ENCODE measurements at regions not wholly inside any gene's neighbourhood (a gene's known extent, or its start where the extent isn't known, plus 50 kb on each side); places are given as distances from the start of the nearest gene placed in this dataset.

DNA sequence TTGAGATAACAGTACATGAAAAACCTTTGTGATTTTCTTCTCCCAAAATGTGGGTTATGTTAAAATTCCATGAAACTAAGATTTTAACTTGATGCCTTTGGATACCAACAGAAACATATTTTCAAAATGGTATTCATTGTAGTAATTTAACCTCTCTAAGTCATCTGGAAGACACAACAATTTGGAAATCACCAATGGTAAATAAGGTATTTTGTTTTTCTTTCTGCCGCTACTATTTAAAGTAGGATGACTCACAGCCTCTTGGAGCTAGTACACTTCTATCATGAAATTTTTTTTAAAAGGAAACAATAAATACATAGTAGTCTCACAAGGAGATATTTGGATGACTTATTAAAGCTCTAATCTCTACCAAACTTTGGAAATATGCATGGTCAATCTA lies 291.6 kb upstream of the VEPH1 start:
- no peak for DNase-seq

DNA sequence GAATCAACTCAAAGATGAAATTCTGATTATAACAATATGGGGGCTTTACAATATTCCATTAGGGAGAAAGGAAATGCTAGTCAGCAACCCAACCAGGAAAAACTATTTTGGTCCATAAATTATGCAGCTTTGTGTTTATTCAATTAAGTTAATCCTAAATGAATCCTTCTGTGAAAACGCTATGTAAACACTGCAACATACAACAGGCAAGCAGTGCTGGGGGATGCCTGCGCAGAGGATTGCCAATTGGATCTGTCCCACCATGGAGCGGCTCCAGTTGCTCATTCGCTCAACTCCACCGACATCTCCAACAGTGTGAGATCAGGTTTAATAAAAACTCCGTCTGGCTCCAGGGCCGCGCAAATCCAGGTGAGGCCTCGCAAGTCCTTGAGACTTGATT lies 290.5 kb upstream of the VEPH1 start:
- DNase-seq: no peak

DNA sequence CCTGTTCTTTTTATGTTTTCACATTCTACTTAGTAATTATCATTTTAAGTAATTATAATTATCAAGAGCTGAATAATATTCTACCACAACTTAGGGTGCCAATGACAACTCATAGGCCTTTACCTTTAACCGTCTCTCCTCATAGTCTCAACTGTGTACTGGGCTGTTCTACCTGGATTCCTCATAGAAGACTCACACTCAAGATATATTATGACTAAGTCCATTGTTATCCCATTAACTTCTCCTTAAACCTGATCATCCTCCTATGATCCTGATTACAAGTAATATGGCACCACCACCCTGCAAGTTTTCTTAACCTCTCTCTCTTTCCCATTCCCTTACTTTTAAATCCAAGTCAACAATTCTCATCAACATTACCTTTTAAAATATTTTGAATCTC lies 285.9 kb upstream of the VEPH1 start:
- no peak for DNase-seq

DNA sequence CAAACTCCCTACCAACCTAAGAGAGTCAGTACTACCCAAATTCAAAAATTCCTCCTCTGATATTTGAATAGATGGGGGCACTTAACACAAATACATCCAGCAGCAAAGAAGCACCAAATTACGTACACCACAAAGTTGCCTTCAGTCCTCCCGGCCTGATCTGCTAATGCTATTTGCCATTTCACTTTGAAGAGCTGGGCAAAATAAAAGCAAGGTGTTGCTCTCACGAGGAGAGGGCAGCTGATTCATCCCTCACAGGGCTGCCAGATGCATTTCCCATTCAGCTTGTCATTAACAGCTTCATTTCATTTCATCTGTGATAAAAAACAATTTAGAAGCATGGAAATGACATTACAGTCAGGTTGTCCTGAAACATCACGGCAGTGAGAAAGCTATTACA lies 283.4 kb upstream of the VEPH1 start:
- no peak for DNase-seq

DNA sequence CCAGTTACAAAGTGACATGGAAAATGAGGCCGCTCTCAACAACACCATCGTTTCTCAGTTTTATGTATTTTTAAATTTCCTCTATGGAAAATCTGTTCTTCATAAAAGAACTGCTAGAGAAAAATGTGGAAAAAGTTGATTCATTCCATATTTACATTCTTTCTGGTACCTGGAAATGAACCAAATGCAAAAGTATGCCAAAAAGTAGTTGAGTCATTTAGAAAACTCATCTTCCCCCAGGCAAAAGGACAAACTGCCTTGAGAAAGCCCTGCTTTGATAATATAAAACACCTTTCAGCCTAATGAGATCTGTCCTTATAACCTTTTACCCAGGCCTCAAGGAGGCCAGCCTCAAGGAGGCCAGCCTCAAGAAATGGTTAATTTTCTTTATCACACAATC lies 283.0 kb upstream of the VEPH1 start:
- no peak for DNase-seq

DNA sequence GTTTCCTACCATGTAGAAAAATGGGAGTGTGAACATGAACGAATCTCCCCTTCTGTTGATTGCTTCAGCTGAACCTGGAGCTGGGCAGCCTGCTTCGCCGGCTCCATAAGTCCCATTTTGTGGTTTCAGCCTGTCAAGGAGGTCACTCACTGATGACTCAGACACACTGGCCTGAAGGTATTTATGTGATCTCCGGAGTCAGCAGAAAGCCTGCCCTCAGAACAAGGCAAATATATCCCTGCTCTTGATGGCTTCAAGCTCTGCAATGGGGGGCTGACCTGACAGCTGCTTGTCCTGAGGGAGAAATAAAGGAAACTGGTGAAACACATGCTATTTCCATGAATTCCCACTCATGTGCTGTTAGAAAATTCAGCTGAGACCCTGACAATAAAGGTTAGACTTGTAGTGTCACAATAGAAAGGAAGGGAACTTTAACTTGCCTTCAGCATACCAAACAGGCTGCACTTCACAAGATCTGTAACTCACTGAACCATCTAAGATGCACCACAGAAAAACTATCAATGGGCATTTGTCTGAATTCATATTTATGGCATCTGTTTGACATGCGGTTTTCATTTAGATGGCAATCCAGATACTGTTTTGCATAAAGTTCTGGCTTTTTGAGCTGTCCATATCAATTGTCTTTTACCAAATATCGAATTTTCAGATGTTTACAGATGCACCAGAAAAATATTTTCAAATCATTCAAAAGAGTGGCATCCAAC lies 282.0 kb upstream of the VEPH1 start:
- DNase-seq: no peak

DNA sequence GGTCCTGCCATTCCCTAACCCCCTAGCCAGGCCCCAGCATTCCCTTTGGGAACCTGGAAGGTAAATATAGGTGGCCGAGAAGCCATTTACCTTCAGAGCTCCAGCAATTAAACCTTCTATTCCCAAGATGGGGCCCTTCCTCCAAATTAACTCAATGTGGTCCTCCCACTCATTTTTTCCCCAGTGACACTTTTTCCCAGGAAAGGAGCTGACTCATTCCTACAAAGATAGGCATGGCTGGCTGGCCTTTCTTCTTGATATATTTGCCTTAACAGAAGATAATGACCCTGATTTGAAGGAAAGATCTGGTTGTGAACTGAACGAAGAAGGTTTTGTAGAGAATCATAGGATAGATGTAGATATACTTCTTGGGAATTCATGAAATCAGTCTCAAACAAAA lies 279.0 kb upstream of the VEPH1 start:
- DNase-seq: no peak

DNA sequence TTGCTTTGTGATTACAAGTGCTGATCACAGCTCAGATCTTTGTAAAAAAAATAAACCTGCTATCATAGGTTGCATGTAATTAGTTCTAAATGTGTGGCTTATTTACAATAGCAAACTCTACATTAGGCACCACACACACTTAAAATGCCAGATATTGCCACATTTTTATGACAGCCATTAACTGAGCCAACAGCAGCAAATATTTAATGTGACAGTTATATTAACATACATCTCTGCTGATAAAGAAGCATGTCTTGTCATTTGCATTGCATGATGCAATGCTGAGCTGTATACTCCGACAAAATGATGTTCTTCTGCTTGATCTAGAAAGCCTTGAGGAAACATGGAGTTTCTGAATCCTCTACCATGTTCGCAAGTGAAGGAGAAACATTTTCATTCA lies 273.6 kb upstream of the VEPH1 start:
- no peak for DNase-seq

DNA sequence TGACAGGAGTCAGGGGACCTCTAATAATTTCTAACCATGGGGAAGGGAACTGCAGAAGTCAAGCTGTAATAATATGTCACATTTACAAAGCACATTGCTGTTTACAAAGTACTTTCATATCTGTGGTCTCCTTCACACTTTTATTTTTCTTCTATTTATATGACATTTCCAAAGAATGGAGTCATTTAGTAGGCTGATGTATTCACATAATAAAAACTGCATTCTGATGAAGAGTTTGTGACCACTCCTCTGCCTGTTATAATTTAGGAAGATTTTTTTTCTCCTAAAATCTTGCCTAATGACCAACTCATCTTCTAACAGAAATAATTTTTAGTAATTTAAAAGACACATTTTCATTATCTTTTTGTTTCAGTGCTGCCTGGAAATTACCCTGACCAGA lies 272.2 kb upstream of the VEPH1 start:
- no peak for DNase-seq

DNA sequence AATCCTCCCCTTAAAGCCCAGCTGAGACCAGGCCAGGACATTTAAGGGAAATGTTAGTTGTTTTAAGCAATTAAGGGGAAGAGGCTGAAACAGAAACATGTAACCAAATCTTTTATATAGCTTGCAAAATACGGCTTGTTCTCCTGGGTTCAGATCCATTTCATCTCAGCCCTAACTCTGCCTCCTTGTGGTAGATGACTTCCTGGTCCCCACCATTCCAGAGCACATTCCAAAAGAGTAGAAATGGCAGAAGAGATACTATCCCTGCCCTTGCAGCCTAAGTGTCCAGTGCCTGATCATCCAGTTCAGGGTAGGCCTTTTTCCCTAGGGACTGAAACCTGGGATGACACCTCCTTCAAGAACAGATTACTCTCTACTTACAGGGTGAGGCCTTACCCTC lies 266.2 kb upstream of the VEPH1 start:
- DNase-seq: no peak

DNA sequence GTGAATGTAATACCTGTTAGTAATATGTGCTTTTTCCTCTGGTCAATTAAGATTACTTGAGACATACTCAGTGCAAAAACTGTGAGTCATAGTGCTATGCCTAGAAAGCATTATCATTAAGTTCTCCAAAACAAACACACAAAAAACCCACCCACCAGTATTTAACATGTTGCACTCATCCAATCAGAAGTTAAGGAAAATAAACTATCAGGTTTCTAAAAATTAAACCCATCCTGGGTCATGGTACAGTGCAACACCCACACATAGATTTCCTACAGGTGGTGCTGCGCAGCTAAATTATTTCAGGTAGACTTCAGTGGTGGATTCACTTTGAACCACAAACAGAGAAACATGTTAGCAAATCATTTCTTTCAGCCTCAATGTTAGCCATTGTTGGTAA lies 264.4 kb upstream of the VEPH1 start:
- no peak for DNase-seq

DNA sequence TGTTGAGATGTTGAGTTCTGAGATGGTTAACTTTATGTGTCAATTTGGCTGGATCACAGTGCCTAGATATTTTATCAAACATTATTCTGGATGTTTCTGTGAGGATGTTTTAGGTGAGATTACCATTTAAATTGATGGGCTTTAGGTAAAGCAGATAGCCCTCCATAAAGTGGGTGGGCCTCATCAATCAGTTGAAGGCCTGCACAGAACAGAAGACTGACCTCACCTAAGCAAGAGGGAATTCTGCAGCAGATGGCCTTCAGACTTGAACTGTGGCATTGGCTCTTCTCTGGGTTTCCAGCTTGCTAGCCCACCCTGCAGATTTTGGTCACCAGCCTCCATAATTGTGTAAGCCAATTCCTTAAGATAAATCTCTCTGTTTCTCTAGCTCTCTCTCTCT lies 260.4 kb upstream of the VEPH1 start:
- DNase-seq: no peak

DNA sequence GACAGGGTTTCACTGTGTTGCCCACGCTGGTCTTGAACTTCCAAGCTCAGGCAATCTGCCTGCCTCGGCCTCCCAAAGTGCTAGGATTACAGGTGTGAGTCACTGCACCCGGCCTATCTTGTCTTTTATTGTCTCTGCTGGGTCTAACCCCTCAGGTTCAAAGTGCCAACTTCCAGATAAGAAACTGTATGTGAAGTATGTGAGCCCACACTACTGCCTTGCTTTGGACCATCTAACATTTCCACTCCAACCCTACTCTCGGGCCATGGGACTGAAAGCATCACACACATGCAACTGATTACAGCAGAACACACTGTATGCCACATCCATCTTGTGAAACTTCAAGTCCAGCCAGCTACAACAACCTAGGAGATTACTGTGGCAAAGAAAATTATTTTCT lies 256.1 kb upstream of the VEPH1 start:
- DNase-seq: no peak

DNA sequence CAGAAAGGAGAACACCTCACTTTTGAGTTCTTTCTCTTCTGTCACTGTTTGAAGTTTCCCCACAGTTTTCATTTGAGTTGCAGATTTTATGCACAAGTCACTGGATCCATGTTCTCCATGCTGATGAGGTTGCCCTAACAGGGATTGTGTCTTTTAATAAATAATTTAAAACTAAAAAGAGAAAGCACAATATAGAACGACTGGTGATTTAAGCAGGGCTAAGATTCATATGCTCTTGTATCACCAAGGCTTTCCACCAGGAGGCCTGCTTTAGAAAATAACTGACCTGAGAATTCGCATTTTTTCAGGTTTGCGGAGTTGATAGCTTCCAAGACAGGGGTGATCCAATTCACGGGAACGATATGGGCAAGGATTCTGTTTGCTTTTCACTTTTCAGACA lies 252.0 kb upstream of the VEPH1 start:
- no peak for DNase-seq

DNA sequence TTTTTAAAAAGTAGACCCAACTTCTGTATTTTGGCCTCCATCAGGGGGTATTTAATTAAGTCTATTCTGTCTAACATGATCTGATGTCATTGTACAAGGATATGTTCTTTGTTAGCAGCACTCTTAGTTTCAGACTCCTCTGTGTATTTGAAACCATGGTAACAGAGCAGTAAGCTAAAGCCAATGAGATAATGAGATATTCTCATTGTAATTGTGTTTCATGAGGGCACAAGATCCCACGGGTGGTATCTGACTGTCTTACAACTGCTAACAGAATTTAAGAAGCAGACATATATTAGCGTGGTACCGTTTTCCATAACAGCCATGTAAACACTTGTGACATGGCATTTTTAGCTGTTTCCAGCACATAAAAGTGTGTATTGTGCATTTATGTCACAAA lies 251.2 kb upstream of the VEPH1 start:
- DNase-seq: no peak

DNA sequence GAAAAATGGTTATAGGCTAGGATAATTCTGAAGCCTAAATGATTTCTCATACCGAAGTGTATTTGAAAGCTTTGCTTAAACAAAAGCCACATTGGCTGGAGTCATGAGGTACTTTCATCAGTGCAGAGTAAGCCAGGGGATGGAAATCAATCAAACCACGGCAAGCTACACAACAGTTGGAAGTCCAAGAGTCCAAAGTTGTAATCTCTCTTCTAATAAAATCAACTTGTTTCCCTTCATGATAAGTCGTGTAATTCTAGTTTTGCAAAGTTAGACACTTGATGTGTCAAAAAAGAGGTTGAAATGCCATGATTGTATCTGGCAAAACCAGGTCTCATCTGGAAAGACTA lies 250.5 kb upstream of the VEPH1 start:
- DNase-seq: no peak

DNA sequence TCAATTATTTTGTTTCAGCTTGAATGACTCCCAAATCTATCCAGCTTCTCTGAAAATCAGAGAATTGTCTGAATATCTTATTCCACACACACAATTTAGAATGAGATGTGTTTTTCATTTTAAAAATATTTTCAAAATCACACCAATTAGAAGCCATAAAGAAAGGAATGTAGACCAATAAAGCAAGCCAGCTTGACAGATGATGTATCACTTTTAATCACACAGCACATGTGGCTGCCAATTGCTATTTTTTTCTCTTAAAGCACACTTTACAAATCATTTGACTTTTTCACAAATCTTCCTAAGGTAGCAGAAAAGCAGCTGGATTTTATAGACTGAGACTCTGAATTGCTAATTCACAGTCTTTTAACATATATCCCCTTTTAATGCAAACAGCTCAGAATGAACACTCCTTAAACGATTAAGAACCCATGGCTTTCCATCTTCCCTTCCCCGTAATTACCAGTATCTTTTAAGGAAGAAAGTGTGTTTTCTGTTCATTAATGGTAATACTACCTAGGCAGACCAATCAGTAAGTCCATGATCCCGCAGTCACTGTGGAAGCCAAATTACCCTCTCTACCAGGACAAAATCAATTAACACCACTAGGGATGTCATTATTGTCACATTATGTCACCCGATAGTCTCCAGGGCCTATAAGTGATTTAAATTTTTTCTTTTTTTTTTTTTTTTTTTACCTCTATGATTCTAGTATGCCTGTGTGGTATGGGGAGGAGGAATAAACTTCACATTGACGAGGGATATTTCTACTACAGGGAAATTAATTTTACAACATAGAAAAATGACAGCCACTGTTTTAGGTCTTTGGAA lies 250.0 kb upstream of the VEPH1 start:
- no peak for DNase-seq

DNA sequence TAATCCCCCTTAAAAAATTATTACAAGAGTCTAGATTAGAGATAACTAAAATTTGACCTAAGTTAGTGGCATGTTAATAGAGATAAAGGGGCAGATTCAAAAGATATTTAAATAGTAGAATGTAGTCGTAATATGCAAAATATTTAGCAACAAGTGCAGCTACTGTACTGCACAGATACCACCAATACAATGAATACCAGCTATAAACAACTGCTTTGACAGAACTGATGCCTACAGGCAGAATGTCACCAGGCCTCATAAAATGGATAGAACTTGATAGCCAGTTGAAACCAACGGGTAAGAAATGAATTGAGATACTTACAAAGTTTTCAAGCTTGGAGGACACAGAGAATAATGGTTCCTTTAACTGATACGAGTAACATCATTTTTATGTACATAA lies 249.3 kb upstream of the VEPH1 start:
- DNase-seq: no peak

DNA sequence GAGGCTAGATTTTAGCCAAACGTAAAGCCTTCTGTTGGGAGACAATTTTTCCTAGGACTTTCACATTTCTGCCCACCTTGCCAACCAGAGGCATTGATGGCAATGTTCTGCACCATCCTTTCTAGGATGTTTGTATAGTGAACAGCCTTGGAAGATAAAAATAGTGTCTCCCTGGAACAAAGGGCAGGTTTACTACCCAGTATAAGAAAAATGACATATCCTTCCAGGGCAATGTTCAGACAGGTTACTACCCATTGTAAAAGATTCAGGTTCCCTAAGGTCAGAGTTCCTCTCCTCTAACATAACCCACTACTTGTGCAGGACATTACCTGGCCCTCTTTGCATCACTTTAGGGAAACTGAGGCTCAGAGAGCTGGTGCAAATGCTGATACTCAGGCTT lies 248.2 kb upstream of the VEPH1 start:
- no peak for DNase-seq

DNA sequence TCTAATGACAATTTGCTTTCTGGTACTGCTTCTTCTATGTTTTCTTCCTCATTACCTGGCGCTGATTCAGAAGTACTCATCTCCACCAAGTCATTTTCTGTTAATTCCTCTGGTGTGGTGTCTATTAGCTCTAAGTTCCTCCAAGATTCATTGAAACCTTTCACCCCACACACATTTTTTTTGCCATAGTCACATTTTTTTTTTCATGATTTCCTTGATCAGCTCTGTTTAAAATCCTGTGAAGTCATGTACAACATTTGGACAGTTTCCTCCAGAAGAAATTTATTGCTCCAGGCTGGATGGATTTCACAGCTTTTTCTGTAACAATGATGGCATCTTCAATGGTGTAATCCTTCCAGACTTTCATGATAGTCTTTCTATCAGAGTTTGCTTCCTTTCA lies 243.2 kb upstream of the VEPH1 start:
- DNase-seq: no peak

DNA sequence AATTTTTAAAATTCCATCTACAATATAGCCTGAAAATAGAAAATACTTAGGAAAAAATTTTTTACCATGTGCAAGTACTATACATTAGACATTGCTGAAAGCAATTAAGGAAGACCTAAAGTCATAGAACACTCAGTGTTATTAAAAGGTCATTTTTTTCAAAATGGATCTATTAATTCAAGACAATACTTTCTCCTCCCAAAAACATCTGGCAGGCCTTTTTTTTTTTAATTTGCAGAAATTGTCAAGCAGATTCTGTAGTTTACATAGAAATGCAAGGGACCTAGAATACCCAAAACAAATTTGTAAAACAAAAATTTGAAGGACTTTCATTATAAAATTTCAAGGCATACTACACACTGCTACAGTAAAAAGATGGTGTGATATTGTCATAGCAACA lies 238.4 kb upstream of the VEPH1 start:
- DNase-seq: no peak

DNA sequence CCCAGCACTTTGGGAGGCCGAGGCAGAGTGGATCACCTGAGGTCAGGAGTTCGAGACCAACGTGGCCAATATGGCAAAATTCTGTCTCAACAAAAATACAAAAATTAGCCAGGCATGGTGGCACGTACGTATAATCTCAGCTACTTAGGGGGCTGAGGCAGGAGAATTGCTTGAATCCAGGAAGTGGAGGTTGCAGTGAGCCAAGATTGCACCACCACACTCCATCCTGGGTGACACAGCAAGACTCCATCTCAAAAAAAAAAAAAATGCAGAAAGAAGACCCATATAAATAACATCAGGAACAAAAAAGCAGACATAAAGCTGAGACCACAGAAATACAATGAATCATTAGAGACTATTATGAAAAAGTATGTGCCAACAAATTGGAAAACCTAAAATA lies 235.2 kb upstream of the VEPH1 start:
- no peak for DNase-seq

DNA sequence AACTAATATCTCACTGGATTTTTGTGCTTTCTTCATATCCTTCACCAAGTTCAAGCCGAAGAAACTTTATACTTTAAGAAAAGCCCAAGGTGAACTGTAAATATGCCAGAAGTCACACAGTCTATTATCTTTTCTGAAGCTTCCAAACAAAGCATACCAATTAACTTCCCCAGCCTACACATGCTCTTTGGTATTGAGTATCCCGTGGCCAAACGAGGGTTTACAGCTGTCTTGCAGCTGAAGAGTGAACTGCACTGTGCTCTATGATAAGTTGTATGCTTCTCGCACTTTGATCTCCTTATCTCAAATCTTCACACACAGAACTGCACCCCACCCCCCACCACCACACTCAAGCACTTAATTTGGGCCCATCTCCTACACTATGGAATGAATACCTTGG lies 215.6 kb upstream of the VEPH1 start:
- no peak for DNase-seq

DNA sequence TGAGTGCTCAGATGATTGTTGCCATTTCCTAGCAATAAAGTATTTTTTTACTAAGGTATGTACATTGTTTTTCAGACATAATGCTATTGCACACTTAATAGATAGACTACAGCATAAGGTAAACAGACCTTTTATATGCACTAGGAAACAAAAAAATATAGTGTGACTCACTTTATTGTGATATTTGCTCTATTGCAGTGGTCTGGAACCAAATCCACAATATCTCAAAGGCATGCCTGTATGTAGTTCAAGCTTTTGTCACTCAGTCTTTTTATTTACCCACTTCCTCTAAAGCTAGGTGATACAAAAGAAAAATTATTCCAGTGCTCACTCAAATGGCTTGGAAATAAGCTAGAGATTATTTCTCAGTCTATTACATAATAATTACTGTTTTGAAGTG lies 209.9 kb upstream of the VEPH1 start:
- DNase-seq: no peak

DNA sequence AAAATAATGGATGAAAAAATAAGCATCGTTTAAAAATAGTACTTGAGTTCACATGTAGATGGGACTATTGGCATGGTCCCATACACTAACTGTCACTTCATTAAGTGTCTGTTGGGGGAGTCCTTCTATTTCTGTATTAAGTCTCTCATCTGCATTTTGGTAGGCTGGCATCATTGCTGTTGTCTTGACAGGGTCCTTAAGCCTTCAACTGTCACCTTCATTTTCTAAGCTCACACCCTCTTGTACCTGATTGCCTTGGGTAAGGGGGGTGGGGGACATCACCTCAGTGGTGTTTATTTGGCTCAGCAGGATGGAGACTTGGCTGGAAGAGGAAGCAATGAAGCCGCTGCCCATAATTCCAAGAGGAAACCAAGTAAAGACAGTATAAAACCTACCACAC lies 202.0 kb upstream of the VEPH1 start:
- DNase-seq: no peak

Measured in central memory CD4-positive, alpha-beta T cell (primary cell).